K562 (cell line): ENCODE measurements at regions not wholly inside any gene's neighbourhood (a gene's known extent, or its start where the extent isn't known, plus 50 kb on each side); places are given as distances from the start of the nearest gene placed in this dataset.

Experiments used
- CBX5 ChIP-seq: IDR thresholded peaks from 2 replicates; pipeline ENCODE4 v1.6.1; 2014; ENCODE audit warnings: low read depth, borderline replicate concordance
- EZH2 ChIP-seq: IDR thresholded peaks from 2 replicates; pipeline ENCODE4 v1.6.1; 2012; ENCODE audit warnings: low read depth, mild to moderate bottlenecking, inconsistent platforms, low read length, borderline replicate concordance
- FOXM1 ChIP-seq, 2 experiments: fragments of 450-650 bp in 1 of 2; sonication (generic) in 1 of 2; formaldehyde crosslinking in 1 of 2; IDR thresholded peaks; 2 replicates each; pipeline versions ENCODE4 v1.6.1 to v1.9.0; 2017 to 2022; ENCODE audit warnings: low read depth in 2 of 2, mild to moderate bottlenecking in 2 of 2, missing genetic modification reagents in 1 of 2, moderate library complexity in 1 of 2
- MTA3 ChIP-seq: fragments of 450-650 bp; formaldehyde crosslinking; IDR thresholded peaks from 2 replicates; pipeline ENCODE4 v1.6.1; 2017; ENCODE audit warnings: mild to moderate bottlenecking, borderline replicate concordance
- NFYB ChIP-seq: IDR thresholded peaks from 2 replicates; pipeline ENCODE4 v1.6.1; 2011; ENCODE audit warnings: mild to moderate bottlenecking, moderate library complexity; ENCODE audit not compliant: insufficient read length; ENCODE audit errors: extremely low read depth
- TF ChIP-seq, protein P1 (sequence below), 3 experiments: IDR thresholded peaks in 2 of 3; conservative IDR thresholded peaks in 1 of 3; 2 replicates each; pipeline ENCODE4 v1.5.1; 2011 to 2012; ENCODE audit warnings: low read length in 3 of 3, mild to moderate bottlenecking in 3 of 3, control low read depth in 2 of 3, improper control_type of control experiment in 1 of 3, inconsistent platforms in 1 of 3, low read depth in 1 of 3, mixed read lengths in 1 of 3, moderate library complexity in 1 of 3; ENCODE audit not compliant: insufficient read depth in 2 of 3

DNA sequence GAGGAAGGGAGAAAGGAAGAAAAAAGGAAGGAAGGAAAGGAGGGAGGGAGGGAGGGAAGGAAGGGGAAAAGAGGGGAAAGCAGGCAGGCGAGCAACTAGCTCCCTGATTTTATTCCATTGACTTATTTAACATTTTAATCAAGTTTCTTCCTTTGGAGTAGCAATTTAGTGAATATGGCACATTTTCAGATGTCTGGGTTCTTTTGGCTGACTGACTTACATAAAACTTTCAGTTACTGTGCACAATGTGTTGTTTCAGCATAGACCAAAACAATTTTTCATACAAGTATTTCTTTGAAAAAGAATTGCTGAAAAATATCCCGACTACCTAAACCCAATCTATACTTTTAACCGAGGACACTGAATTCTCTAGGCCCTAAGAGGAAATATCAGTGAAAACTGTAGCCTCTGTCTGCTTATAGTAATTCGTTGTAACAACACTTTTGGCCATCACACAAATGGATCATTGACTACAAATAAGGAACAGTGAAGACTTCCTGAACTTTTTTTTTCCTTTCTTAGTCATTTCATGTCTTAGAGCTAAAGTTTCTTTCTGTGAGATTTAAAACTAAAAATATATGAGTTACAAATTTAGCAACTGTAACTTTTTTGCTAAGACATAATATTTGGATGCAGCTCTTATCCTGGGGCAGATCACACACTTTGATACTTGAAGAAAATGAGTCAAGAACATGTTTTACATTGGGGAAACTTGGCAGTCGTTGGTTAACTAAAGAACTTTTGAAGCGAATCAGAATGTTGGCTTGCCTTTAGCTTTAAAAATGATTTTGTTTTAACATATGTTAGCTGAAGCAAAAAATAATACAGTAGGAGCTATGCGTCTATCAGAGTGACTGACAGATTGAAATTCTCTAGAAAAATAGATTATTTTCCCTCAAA lies 79.6 kb downstream of the SOX2 start:
- TF ChIP-seq, protein P1, sequence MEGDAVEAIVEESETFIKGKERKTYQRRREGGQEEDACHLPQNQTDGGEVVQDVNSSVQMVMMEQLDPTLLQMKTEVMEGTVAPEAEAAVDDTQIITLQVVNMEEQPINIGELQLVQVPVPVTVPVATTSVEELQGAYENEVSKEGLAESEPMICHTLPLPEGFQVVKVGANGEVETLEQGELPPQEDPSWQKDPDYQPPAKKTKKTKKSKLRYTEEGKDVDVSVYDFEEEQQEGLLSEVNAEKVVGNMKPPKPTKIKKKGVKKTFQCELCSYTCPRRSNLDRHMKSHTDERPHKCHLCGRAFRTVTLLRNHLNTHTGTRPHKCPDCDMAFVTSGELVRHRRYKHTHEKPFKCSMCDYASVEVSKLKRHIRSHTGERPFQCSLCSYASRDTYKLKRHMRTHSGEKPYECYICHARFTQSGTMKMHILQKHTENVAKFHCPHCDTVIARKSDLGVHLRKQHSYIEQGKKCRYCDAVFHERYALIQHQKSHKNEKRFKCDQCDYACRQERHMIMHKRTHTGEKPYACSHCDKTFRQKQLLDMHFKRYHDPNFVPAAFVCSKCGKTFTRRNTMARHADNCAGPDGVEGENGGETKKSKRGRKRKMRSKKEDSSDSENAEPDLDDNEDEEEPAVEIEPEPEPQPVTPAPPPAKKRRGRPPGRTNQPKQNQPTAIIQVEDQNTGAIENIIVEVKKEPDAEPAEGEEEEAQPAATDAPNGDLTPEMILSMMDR (IDR thresholded peaks at IDR 0.05 in 2 of 3, conservative IDR thresholded peaks at IDR 0.05 in 1 of 3; ENCODE audit: insufficient read depth in 2 of 3, low read depth in 1 of 3, low read length in 3 of 3) = no peak
- TF ChIP-seq CBX5 (no peak), FOXM1 (IDR thresholded peaks at IDR 0.05; ENCODE audit: low read depth) (no peak), FOXM1 (CRISPR knock-in tag; IDR thresholded peaks at IDR 0.05; ENCODE audit: low read depth) (no peak), EZH2 (no peak), MTA3 (no peak), NFYB (no peak)
